CD14-positive monocyte (primary cell): ENCODE measurements at regions not wholly inside any gene's neighbourhood (a gene's known extent, or its start where the extent isn't known, plus 50 kb on each side); places are given as distances from the start of the nearest gene placed in this dataset.

ENCODE experiments used
- DNase-seq, 3 donors: peaks; one replicate each; pipeline ENCODE4 v3.0.0-alpha.2; 2011 to 2022
- H2AFZ ChIP-seq: 2 replicates; pipeline ENCODE4 v1.6.0; 2012; ENCODE audit warnings: mild to moderate bottlenecking, low read depth, low read length, inconsistent platforms; ENCODE audit not compliant: insufficient read depth, poor library complexity, severe bottlenecking
- H3K27ac ChIP-seq, 2 donors: 1 replicate in 1 of 2; 2 replicates in 1 of 2; pipeline ENCODE4 v1.5.1; 2012 to 2013; ENCODE audit warnings: low read length in 2 of 2, control low read depth in 1 of 2, inconsistent platforms in 1 of 2, low read depth in 1 of 2, mild to moderate bottlenecking in 1 of 2
- H3K27me3 ChIP-seq, 2 donors: one replicate each; pipeline versions ENCODE4 v1.6.0 to v1.6.1; 2011 to 2013; ENCODE audit warnings: low read length in 2 of 2; ENCODE audit not compliant: control insufficient read depth in 2 of 2, insufficient read depth in 2 of 2
- H3K36me3 ChIP-seq, 2 donors: replicated peaks in 1 of 2; 1 replicate in 1 of 2; 2 replicates in 1 of 2; pipeline versions ENCODE4 v1.5.1 to v1.6.1; 2012 to 2013; ENCODE audit warnings: low read length in 2 of 2, control low read depth in 1 of 2, inconsistent platforms in 1 of 2, mild to moderate bottlenecking in 1 of 2; ENCODE audit not compliant: insufficient read depth in 2 of 2, control insufficient read depth in 1 of 2
- H3K4me1 ChIP-seq, 2 donors: 1 replicate in 1 of 2; 2 replicates in 1 of 2; pipeline versions ENCODE4 v1.5.1 to v1.6.1; 2012 to 2013; ENCODE audit warnings: low read length in 2 of 2, control low read depth in 1 of 2, inconsistent platforms in 1 of 2, mild to moderate bottlenecking in 1 of 2, moderate library complexity in 1 of 2; ENCODE audit not compliant: insufficient read depth in 2 of 2, control insufficient read depth in 1 of 2
- H3K4me2 ChIP-seq: replicated peaks from 2 replicates; pipeline ENCODE3; 2012; ENCODE audit warnings: low read length, moderate library complexity, mild to moderate bottlenecking; ENCODE audit not compliant: poor library complexity, severe bottlenecking; ENCODE audit errors: extremely low read depth
- H3K4me3 ChIP-seq, 3 experiments: fragments of 200-600 bp in 1 of 3; sonication (generic) in 1 of 3; replicated peaks in 1 of 3; 1 replicate in 2 of 3; 2 replicates in 1 of 3; pipeline ENCODE4 v1.5.1; 2011 to 2013; ENCODE audit warnings: low read length in 3 of 3, mild to moderate bottlenecking in 3 of 3, control low read depth in 2 of 3, low read depth in 2 of 3, inconsistent platforms in 1 of 3, moderate library complexity in 1 of 3
- H3K79me2 ChIP-seq: 2 replicates; pipeline ENCODE4 v1.6.0; 2012; ENCODE audit warnings: mild to moderate bottlenecking, control low read depth, inconsistent platforms, low read length, moderate library complexity; ENCODE audit not compliant: insufficient read depth
- H3K9ac ChIP-seq: 2 replicates; pipeline ENCODE4 v1.6.0; 2017; ENCODE audit warnings: low read length, mild to moderate bottlenecking; ENCODE audit not compliant: insufficient read depth, poor library complexity, severe bottlenecking
- H3K9me3 ChIP-seq, 2 donors: replicated peaks in 1 of 2; 1 replicate in 1 of 2; 2 replicates in 1 of 2; pipeline versions ENCODE4 v1.5.1 to v1.6.1; 2012 to 2013; ENCODE audit warnings: low read length in 2 of 2, control low read depth in 1 of 2; ENCODE audit not compliant: control insufficient read depth in 1 of 2, insufficient read depth in 1 of 2
- H4K20me1 ChIP-seq: 2 replicates; pipeline ENCODE4 v1.6.0; 2012; ENCODE audit warnings: mild to moderate bottlenecking, low read length, control low read depth, moderate library complexity; ENCODE audit not compliant: insufficient read depth
- H3K27ac Mint-ChIP-seq, 7 donors: one replicate each; pipeline ENCODE4 v1.8.0; 2020; ENCODE audit warnings: mild to moderate bottlenecking in 7 of 7, mixed read lengths in 7 of 7, moderate library complexity in 6 of 7, inconsistent platforms in 2 of 7
- H3K27me3 Mint-ChIP-seq, 3 donors: one replicate each; pipeline ENCODE4 v1.8.0; 2021 to 2022; ENCODE audit warnings: low read depth in 3 of 3, mild to moderate bottlenecking in 3 of 3, mixed read lengths in 3 of 3, moderate library complexity in 3 of 3, inconsistent platforms in 1 of 3
- H3K36me3 Mint-ChIP-seq, 2 donors: one replicate each; pipeline ENCODE4 v1.8.0; 2020; ENCODE audit warnings: mixed read lengths in 2 of 2, inconsistent platforms in 1 of 2, mild to moderate bottlenecking in 1 of 2
- H3K4me1 Mint-ChIP-seq: one replicate; pipeline ENCODE4 v1.8.0; 2020; ENCODE audit warnings: mild to moderate bottlenecking, mixed read lengths
- H3K4me3 Mint-ChIP-seq, 2 donors: one replicate each; pipeline ENCODE4 v1.8.0; 2020; ENCODE audit warnings: mild to moderate bottlenecking in 2 of 2, mixed read lengths in 2 of 2, moderate library complexity in 1 of 2
- H3K9me3 Mint-ChIP-seq, 7 donors: one replicate each; pipeline ENCODE4 v1.8.0; 2020 to 2022; ENCODE audit warnings: mixed read lengths in 7 of 7, mild to moderate bottlenecking in 6 of 7, moderate library complexity in 6 of 7, inconsistent platforms in 2 of 7
- WGBS: methylation state at CpG from one replicate; pipeline ENCODE4 v1.1.5; 2013; ENCODE audit warnings: missing lambda C conversion rate; ENCODE audit not compliant: insufficient coverage; 5-methylcytosine and 5-hydroxymethylcytosine counted together
- intact Hi-C, 2 donors: fragments of 100-400 bp; cut with micrococcal nuclease; formaldehyde crosslinking; loops; one replicate each; pipeline versions ENCODE4 v1.15.0 to v1.15.1; 2023
- TF ChIP-seq, protein P1 (sequence below): fragments of 200-600 bp; IDR thresholded peaks from one replicate; pipeline ENCODE4 v1.8.0; 2022; ENCODE audit warnings: antibody characterized with exemption, mild to moderate bottlenecking

DNA sequence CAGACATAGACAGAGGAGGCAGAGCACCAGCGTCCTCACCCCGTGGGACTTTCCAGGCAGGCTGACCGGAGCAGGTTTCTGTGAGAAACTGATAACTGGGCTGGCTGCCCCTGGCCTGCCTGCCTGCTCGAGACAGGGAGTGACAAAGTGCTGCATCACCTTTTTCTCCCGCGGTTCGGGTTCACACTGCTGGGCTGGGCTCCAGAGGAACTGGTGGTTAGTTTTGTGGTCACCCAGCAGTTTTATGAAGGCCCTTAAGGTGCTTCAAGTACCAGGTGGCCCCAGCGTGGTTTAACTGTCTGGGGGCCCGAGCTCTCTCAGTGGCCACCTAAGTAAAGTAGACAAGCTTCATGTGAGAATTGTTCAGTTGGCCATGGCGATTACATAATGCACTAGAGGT, 1073.6 kb downstream of the BCL11B start:
- Histone ChIP-seq H3K9ac (no peak overlapping the region), H3K4me1 (no peaks in the 10 kb centered on the region), H3K79me2 (no peaks in the 10 kb centered on the region), H3K4me3 (no peak overlapping the region), H2AFZ (no peak overlapping the region), H3K4me2 (no peak overlapping the region), H3K27ac (no peak overlapping the region), H3K27me3 (no peaks in the 10 kb centered on the region), H4K20me1 (no peaks in the 10 kb centered on the region), H3K9me3 (no peaks in the 10 kb centered on the region), H3K36me3 (no peaks in the 10 kb centered on the region)
- WGBS, result 2% methylated on average over 9 of the region's 10 CpGs
- H3K4me1 Mint-ChIP-seq, result no peaks in the 10 kb centered on the region
- no peak overlapping the region for H3K4me3 Mint-ChIP-seq
- no peaks in the 10 kb centered on the region for H3K36me3 Mint-ChIP-seq
- H3K9me3 Mint-ChIP-seq, result peaks cover 0 to 11% (median 2%) of the 10 kb centered on the region in 7 donors
- peaks cover 0 to 6% (median 4%) of the 10 kb centered on the region in 3 donors for H3K27me3 Mint-ChIP-seq
- TF ChIP-seq, protein P1, sequence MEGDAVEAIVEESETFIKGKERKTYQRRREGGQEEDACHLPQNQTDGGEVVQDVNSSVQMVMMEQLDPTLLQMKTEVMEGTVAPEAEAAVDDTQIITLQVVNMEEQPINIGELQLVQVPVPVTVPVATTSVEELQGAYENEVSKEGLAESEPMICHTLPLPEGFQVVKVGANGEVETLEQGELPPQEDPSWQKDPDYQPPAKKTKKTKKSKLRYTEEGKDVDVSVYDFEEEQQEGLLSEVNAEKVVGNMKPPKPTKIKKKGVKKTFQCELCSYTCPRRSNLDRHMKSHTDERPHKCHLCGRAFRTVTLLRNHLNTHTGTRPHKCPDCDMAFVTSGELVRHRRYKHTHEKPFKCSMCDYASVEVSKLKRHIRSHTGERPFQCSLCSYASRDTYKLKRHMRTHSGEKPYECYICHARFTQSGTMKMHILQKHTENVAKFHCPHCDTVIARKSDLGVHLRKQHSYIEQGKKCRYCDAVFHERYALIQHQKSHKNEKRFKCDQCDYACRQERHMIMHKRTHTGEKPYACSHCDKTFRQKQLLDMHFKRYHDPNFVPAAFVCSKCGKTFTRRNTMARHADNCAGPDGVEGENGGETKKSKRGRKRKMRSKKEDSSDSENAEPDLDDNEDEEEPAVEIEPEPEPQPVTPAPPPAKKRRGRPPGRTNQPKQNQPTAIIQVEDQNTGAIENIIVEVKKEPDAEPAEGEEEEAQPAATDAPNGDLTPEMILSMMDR, result no peak
- intact Hi-C loops, result no loop called here
- DNase-seq, result no peak
- H3K27ac Mint-ChIP-seq, result no peak overlapping the region

DNA sequence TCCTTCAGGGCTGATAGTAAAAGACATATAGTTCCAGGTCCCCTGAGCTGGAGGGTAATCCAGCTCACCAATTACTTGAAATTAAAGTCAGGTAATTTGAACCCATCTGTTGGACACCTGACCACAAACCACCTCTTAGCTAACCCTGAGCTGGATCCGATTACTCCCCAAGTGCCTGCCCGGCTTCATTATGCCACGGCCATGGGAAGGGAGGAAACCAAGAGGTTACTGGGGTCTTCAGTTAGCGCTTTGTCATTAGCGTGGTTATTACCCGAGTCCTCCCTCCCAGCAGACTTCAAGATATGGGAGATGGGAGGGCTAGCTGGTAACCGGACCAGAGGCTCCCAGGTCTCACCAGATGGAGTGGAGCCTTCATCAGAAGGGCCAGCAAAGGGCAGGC, 1071.4 kb downstream of the BCL11B start:
- Histone ChIP-seq H3K27ac (no peak overlapping the region), H3K9ac (no peak overlapping the region), H3K36me3 (no peaks in the 10 kb centered on the region), H3K4me3 (no peak overlapping the region), H3K79me2 (no peaks in the 10 kb centered on the region), H3K27me3 (no peaks in the 10 kb centered on the region), H3K4me1 (no peaks in the 10 kb centered on the region), H4K20me1 (no peaks in the 10 kb centered on the region), H2AFZ (no peak overlapping the region), H3K9me3 (no peaks in the 10 kb centered on the region), H3K4me2 (no peak overlapping the region)
- no CpG with 5 or more reads among the region's 7 CpGs for WGBS
- no peak for DNase-seq
- H3K27me3 Mint-ChIP-seq, result peaks cover 0 to 6% (median 4%) of the 10 kb centered on the region in 3 donors
- intact Hi-C loops, result no loop called here
- peaks cover 0 to 11% (median 4%) of the 10 kb centered on the region in 7 donors for H3K9me3 Mint-ChIP-seq
- H3K27ac Mint-ChIP-seq, result no peak overlapping the region
- TF ChIP-seq, protein P1, result no peak
- no peaks in the 10 kb centered on the region for H3K4me1 Mint-ChIP-seq
- H3K4me3 Mint-ChIP-seq, result no peak overlapping the region
- H3K36me3 Mint-ChIP-seq, result no peaks in the 10 kb centered on the region
